Stimulated activated naive CD8-positive, alpha-beta T cell treated with anti-CD3 and anti-CD28 coated beads, Interleukin-15, amount 100 ng/mL, for 72 hours (primary cell): ENCODE measurements at regions not wholly inside any gene's neighbourhood (a gene's known extent, or its start where the extent isn't known, plus 50 kb on each side); places are given as distances from the start of the nearest gene placed in this dataset.
"Not testable (repeated sequence)": the region's sequence is repeated elsewhere in the genome, so short reads cannot be mapped to it uniquely, and the experiment has no call there.

ENCODE experiments used
- ATAC-seq: fragments of 150-1000 bp; cut with Tn5 transposase; 2 replicates; pipeline ENCODE4 v1.10.0; 2021; ENCODE audit warnings: mild to moderate bottlenecking, moderate library complexity
- DNase-seq, 2 donors: peaks; one replicate each; pipeline ENCODE4 v3.0.0; 2021 to 2022
- H3K27ac Mint-ChIP-seq, 2 donors: one replicate each; pipeline ENCODE4 v1.8.0; 2022; ENCODE audit warnings: mild to moderate bottlenecking in 2 of 2, mixed read lengths in 2 of 2, moderate library complexity in 2 of 2
- H3K27me3 Mint-ChIP-seq: one replicate; pipeline ENCODE4 v1.8.0; 2022; ENCODE audit warnings: mixed read lengths
- H3K4me1 Mint-ChIP-seq: one replicate; pipeline ENCODE4 v1.8.0; 2022; ENCODE audit warnings: mild to moderate bottlenecking, mixed read lengths
- H3K4me3 Mint-ChIP-seq, 2 donors: one replicate each; pipeline ENCODE4 v1.8.0; 2022; ENCODE audit warnings: mild to moderate bottlenecking in 2 of 2, mixed read lengths in 2 of 2, moderate library complexity in 1 of 2
- H3K9me3 Mint-ChIP-seq, 2 donors: one replicate each; pipeline ENCODE4 v1.8.0; 2022; ENCODE audit warnings: mixed read lengths in 2 of 2

GRCh38 chr5:171721464-171721863 lies 64.2 kb upstream of the SMIM23 start:
- DNase-seq = no peak
- no peaks in the 10 kb centered on the region for H3K4me1 Mint-ChIP-seq
- H3K4me3 Mint-ChIP-seq = no peak overlapping the region
- H3K9me3 Mint-ChIP-seq = peaks cover 8 to 9% of the 10 kb centered on the region in 2 donors
- ATAC-seq = no peak
- H3K27me3 Mint-ChIP-seq = peaks cover 29% of the 10 kb centered on the region
- H3K27ac Mint-ChIP-seq = no peak overlapping the region

DNA sequence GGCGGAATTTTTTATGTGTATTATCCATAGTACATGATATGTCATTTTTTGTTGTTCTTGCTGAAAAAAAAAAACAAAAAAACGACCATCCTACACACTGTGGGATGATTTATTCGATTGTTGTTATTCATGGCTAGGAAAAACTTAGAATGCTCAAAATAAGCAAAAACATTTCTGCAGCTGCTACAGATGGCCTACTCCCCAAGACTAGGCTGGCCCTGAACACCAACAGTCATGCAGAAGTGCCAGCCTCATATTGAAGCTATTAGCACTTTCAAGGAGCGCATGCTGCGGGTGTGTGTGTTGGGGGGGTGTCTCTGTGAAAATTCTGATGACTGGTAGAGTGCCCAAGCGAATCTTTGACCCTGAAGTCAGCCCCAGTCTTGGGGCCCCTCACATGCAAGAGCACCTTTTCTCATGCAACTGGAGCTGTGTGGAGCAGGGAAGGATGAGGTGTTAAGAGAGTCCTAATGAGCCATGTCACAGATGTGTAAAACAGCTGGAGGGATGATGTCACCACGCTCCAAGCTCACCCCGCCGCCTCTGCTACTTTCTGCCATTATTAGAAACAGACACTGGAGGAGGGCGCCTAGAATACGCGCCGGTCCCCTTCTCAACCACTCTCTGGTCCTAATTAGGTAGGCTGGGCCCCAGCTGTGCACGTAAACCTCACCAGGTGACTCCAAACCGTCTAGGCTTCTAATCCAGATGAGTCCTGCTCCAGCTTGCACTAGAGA lies 61.0 kb upstream of the SMIM23 start:
- DNase-seq (no peak), ATAC-seq (no peak)
- Mint-ChIP-seq H3K4me3 (no peak overlapping the region), H3K27me3 (peaks cover 15% of the 10 kb centered on the region), H3K9me3 (peaks cover 16 to 24% of the 10 kb centered on the region in 2 donors), H3K27ac (no peak overlapping the region), H3K4me1 (no peaks in the 10 kb centered on the region)

- Mint-ChIP-seq H3K4me3 (no peak overlapping the region), H3K4me1 (no peaks in the 10 kb centered on the region), H3K9me3 (peaks cover 16 to 25% of the 10 kb centered on the region in 2 donors), H3K27me3 (peaks cover 9% of the 10 kb centered on the region), H3K27ac (no peak overlapping the region)
- DNase-seq (no peak), ATAC-seq (no peak)
These were observed 60.4 kb upstream of the SMIM23 start for GRCh38 chr5:171725205-171725601.

GRCh38 chr5:171726819-171727218 lies 58.8 kb upstream of the SMIM23 start:
- H3K4me1 Mint-ChIP-seq, ATAC-seq: not testable (repeated sequence)
- H3K9me3 Mint-ChIP-seq = peaks cover 16 to 25% of the 10 kb centered on the region in 2 donors

DNA sequence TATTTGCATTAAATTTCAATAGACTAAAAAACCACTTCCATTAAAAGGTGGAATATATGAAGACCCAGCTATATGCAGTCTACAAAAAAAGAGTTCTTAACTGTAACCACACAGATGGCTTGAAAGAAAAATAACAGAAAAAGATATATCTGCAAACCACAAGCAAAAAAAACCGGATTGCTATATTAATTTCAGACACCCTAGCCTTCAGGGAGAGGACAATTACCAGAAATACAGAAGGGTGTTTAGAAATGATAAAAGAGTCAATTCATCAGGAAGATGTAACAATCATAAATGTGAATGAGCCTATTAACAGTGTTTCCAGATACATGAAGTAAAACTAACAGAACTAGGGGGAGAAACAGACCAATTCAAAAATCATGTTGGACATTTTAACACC lies 56.9 kb upstream of the SMIM23 start:
- H3K4me1 Mint-ChIP-seq = no peaks in the 10 kb centered on the region
- no peak for ATAC-seq

More at GRCh38 chr5:171726819-171727218, 58.8 kb upstream of the SMIM23 start:
- H3K4me3 Mint-ChIP-seq, H3K27ac Mint-ChIP-seq, DNase-seq, H3K27me3 Mint-ChIP-seq: not testable (repeated sequence)

More for the DNA sequence above, 56.9 kb upstream of the SMIM23 start:
- DNase-seq = no peak
- H3K27me3 Mint-ChIP-seq = peaks cover 8% of the 10 kb centered on the region
- peaks cover 16 to 25% of the 10 kb centered on the region in 2 donors for H3K9me3 Mint-ChIP-seq
- no peak overlapping the region for H3K4me3 Mint-ChIP-seq
- no peak overlapping the region for H3K27ac Mint-ChIP-seq
